GM23338 (cell line): ENCODE measurements at regions not wholly inside any gene's neighbourhood (a gene's known extent, or its start where the extent isn't known, plus 50 kb on each side); places are given as distances from the start of the nearest gene placed in this dataset.

Experiments used
- CREB1 ChIP-seq: fragments of 250-450 bp; sonication (Bioruptor Pico); IDR thresholded peaks from 2 replicates; pipeline ENCODE4 v1.5.0; 2020; ENCODE audit warnings: low read depth, mild to moderate bottlenecking, moderate library complexity
- CTCF ChIP-seq, 2 experiments: fragments of 200-600 bp in 1 of 2; sonication (generic) in 1 of 2; conservative IDR thresholded peaks; 2 replicates each; pipeline versions ENCODE4 v1.5.1 to v1.6.1; 2016 to 2017; ENCODE audit warnings: antibody characterized with exemption in 2 of 2, low read depth in 2 of 2, mild to moderate bottlenecking in 2 of 2, moderate library complexity in 1 of 2
- EZH2 ChIP-seq: fragments of 200-600 bp; sonication (generic); IDR thresholded peaks from one replicate; pipeline ENCODE4 v1.8.0; 2017; ENCODE audit warnings: antibody characterized with exemption, mild to moderate bottlenecking, low read depth; ENCODE audit not compliant: unreplicated experiment
- EZH2phosphoT487 ChIP-seq: fragments of 200-600 bp; sonication (generic); IDR thresholded peaks from one replicate; pipeline ENCODE4 v1.8.1; 2018; ENCODE audit warnings: antibody characterized with exemption; ENCODE audit not compliant: unreplicated experiment
- JUNB ChIP-seq: IDR thresholded peaks from one replicate; pipeline ENCODE4 v1.6.1; 2016; ENCODE audit warnings: antibody characterized with exemption; ENCODE audit not compliant: unreplicated experiment
- NANOG ChIP-seq: IDR thresholded peaks from 2 replicates; pipeline ENCODE4 v1.6.1; 2016; ENCODE audit warnings: antibody characterized with exemption, borderline replicate concordance
- POLR2AphosphoS5 ChIP-seq: IDR thresholded peaks from 2 replicates; pipeline ENCODE4 v1.6.1; 2016; ENCODE audit warnings: antibody characterized with exemption, low read depth
- REST ChIP-seq: IDR thresholded peaks from one replicate; pipeline ENCODE4 v1.6.1; 2018; ENCODE audit warnings: antibody characterized with exemption; ENCODE audit not compliant: unreplicated experiment
- STAT1 ChIP-seq: IDR thresholded peaks from one replicate; pipeline ENCODE4 v1.6.1; 2016; ENCODE audit warnings: antibody characterized with exemption; ENCODE audit not compliant: unreplicated experiment
- ZNF114 ChIP-seq: fragments of 250-450 bp; sonication (Bioruptor Pico); IDR thresholded peaks from 2 replicates; pipeline ENCODE4 v1.5.0; 2020; ENCODE audit warnings: mild to moderate bottlenecking, moderate library complexity
- ZNF331 ChIP-seq: fragments of 250-450 bp; sonication (Bioruptor Pico); IDR thresholded peaks from 2 replicates; pipeline ENCODE4 v1.5.0; 2020; ENCODE audit warnings: low read depth, mild to moderate bottlenecking, moderate library complexity

- TF ChIP-seq CTCF (conservative IDR thresholded peaks at IDR 0.05; ENCODE audit: low read depth in 2 of 2) (no peak), CREB1 (CRISPR knock-in tag) (no peak), EZH2 (no peak), REST (no peak), EZH2phosphoT487 (no peak), POLR2AphosphoS5 (no peak), ZNF331 (CRISPR knock-in tag) (no peak), JUNB (no peak), NANOG (no peak), ZNF114 (CRISPR knock-in tag) (no peak), STAT1 (no peak)
Observed at GRCh38 chr3:153702106-153702505, 419.1 kb upstream of the ARHGEF26 start.
